ENCODE measurements at regions not wholly inside any gene's neighbourhood (a gene's known extent, or its start where the extent isn't known, plus 50 kb on each side); places are given as distances from the start of the nearest gene placed in this dataset.
A peak's percentile ranks its signal among the peaks of the same experiment; 100 is the strongest.

DNA sequence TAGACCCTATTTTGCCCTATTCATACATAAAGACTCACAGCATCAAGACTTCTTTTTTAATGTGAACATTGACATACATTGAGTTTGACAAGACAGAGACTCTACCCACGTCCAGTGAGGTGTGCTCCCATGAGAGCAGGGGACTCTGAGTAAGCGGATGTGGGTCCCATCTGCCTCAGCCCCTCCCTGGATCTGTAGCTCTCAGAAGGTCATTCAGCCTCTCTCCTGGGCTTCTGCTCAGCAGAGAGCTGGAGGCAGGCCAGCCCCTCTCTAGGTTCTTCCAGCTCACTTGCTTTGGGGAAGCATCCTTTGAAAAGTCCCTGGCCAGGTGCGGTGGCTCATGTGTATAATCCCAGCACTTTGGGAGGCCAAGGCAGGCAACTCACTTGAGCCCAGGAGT lies 146.9 kb upstream of the ZMIZ1 start:
- DNase-seq: no peak

DNA sequence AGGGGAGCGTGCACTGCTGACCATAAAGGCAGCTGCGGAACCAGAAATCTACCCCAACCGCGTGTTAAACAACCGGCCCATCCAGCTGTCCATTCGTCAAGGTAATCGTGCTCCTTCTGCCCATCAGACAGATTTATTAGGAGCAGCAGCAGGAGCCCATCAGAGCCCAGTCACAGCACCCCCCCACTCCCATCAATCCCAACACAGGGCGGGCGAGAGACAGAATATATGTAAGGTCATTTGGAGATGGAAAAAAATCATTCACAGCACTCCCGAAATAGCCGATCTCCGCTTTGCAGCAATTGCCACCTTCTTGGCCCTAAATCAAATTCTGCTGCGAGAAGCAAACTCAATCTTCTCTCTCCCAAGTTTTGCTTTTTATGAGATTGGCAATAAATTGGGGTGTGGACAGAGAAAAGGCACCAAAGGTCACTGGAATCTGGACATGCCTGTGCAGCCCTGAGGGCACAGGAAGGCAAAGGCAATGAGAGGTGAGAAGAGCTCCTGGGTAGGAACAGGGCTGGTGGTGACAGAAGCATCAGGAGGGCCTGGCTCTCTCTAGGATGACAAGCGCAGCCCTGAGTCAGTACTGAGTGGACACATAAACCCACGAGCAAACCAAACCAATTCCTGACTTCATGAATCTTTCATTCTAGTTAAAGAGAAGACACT lies 145.0 kb upstream of the ZMIZ1 start:
- DNase-seq: no peak

DNA sequence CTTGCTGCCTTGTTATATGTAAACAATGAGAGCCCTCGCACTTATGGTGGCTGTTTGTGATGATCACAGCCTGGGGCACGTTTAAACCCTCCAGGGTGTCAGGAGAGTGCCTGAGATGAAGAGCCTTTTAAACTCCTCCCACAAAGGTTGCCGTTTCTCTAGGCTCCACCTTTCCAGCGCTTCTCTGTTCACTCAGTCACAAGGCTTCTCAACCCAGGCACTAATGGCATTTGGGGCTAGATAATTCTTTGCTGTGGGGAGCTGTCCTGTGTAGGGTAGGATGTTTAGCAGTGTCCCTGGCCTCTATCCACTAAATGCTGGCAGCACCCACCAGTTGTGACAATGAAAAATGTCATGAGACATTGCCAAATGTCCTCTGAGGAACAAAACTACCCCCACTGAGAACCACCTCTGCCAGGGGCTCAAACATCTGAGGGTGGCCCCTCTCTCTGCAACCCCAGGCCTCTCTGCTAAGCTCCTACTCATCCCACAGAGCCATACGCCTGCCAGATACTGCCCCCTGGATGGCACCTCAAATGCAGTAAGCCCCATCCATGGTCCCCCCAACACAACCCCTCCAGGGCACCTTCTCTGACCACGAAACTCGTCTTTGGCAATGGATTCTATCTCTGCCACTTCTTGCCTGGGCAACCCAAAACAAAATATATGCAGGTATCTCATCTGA lies 144.3 kb upstream of the ZMIZ1 start:
- DNase-seq: no peak

DNA sequence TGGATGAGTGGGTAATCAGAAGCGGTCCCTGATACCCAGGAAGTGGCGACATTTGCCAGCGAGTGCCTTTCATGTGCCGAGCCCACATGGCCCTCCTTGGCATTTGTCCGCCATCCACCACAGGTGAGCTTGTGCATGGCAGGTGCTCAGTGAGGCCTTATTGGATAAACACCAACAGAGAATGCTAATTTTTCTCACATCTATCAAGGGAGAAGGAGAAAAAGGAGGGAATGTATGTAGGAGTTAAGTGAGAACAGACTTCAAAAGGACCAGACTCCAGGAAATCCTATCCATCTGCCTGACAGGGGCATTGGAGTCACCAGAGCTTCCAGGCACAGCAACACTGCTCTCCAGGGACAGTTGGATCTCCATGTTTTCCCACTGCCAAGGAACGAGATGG lies 143.5 kb upstream of the ZMIZ1 start:
- DNase-seq: no peak

DNA sequence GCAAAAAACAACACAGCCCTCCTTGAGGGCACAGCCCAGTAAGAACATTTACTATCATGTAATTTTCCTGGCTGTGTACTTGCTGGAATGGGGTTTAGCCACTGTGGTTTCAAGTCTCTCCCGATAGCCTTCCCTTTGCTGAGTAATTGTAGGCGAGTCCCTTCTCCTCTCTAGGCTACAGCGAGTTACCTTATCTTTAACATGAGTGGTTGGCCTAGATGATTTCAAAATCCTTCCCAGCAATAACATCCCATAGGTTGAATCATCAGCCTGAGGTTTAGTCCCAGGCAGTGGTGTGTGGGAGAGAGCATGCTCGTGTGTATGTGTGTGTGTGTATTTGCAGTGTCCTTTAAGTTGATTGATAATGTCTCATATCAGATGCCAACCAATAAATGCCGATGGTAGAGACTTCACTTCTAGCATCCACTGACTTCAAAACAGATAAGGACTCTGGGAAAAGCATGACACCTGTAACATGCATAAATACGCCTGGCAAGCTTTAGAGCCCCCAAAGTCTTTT lies 142.9 kb upstream of the ZMIZ1 start:
- no peak for DNase-seq

DNA sequence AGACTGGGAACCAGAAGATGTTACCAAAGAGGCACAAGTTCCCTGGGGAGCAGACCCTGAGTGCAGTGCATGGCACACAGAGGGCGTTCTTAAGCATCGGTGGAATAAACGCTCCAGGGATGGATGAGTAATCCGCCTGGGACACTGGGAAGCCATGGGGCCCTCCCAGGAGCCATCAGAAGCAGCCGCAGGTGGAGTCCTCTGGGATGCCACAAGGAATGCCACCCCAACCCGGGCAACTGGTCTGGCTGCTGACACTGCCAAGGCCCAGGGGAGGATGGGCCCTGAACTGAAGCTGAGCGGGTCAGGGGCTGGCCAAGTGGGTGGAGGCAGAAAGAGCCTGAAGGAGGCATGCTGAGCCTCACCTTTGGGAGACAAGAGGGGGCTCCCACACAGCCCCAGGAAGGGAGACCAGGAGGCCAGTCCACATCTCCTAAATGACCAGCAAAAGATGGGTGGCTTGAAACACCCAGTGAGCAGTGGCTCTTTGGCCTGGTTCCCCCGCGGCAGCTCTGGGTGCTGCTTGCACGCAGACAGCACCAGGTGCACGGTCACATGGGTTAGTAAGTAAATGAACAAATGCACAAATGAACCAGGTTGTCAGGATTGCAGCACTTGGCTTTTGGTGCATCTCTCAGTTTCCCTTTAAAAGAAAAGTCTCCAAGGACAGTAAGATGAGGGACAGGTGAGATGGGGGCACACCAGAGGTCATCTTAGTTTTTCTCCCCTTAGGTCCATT lies 141.3 kb upstream of the ZMIZ1 start:
- no peak for DNase-seq

DNA sequence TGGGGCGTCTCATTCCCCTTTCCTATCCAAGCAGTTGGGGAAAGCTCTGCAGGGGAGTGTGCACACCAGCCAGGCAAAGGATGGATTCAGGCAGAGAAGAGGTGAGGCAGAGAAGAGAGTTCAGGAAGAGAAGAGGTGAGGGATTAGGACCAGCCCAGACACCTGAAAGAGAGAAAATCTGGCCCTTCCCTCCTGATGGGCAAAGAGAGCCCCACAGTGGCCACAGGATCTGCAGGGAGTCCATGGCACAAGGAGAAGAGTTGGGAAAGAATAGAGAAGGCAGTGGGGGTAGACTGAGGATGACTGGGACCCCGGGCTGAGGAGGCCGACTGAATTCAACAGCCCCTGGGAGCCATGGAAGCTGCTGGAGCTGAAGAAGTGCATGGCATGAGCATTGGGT lies 140.4 kb upstream of the ZMIZ1 start:
- DNase-seq: no peak

DNA sequence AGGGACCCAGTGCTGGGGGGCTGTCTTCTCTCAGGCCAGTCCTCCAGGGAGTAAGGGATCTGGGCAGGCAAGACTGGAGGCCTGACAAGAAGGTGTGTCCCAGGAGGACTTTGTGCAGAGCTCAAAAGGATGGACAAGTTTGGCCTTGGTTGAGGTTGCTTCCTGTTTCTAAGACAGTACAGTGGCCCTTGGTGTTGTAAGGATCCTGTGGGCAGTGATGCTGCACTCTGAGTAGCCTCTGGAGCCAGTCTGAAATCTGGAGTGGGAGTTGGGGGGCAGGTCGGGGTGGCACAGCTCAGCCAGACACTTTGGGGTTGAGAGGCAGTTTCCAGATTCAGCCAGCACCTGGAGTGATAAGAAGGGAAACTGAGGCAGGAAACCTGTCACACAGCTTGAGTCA lies 139.2 kb upstream of the ZMIZ1 start:
- DNase-seq: no peak

DNA sequence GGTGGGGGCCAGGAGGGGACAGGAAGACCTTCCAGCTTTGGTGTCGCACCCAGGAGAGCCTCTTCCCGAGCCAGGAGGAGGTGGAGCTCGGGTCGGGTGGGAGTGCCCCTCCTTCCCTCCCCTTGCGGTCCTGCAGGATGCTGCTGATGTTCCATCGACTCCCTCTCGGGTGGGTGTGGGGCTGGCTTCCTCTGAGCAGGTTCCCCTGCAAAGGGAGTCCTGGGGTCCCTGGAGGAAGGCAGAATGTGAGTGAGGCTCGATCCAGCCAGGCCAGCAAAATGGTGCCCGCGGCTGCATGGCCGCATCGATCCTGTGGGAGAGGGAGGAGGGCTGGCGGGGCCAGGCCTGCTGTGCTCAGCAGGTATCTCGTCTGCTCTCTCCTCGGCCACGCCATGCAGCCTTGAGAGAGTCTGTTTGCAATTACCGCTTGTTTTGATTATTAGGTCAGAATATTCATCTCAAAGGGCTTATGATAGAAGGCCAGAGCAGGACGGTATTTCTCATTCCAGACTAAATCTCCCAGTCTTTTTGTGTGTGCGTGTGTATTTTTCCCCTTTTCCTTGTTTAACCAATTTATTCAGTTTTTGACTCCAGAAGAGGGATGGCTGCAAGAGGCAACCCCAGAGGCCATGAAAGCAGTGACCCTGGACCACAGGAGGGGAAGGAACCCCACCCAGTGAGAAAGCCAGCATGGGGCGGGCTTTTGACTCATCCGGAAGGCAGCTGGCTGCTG lies 137.3 kb upstream of the ZMIZ1 start:
- no peak for DNase-seq

DNA sequence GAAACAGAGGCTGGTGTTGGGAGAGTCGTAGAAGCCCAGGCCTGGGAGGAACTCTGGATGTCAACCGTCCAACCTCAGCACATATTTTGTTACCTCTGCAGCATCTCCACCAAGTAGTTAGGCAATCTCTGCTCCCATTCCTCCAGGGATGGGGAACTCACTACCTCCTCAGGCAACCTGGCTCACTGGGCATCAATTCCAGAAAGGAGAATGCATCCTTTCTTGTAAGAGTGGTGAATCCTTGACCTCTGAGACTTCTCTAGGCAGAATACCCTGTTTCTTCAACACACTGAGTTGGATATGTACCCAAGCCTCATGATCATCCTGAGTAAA lies 136.7 kb upstream of the ZMIZ1 start:
- no peak for DNase-seq

DNA sequence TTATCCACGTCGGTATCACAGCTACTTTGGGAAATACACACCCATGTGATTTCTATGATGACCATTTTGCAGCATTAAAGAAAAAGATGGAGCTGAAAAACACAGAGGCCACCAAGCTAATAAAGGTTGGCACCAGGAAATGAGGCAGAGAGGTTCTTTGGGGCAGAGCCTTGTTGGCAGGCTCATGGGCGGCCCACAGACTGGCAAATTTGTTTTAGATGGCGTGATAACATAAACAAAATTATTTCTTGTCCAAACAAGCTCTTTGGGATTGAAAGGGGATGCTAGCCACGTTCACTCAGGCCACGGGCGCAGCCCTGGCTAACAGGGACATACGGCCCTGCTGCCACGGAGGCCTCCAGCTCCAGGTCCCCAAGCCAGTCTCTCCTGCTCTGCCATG lies 135.9 kb upstream of the ZMIZ1 start:
- no peak for DNase-seq

DNA sequence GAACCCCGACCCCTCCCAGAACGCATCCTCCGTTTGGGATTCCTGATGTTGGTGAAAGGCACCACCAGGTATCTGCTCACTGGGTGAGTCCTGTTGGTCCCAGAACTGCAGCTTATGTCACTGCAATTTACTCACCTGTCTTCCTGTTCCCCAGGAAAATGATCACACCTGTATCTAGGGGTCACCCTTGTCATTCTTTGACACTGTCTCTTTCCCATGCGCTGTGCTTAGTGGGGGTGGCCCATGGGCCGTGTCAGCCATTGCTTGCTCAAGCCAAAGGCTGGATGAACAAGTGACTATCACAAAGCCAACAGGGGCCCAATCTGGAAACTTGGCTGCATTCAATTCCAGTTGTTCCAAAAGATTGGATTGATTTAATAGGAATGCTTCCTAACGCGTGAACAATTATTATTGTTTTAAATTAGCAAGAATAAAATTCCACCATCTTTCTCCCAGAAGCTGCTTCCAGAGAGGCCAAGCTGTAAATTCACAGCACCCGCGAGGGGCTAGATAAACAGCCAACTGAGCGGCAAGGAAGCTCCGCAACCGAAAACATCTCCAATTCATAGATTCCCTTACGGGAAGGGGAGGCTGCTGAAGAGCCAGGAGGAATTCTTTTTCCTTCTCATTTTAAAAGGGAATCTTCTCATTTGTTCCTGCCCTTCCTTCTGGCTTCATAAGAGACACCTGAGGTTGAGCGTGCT lies 134.8 kb upstream of the ZMIZ1 start:
- no peak for DNase-seq

DNA sequence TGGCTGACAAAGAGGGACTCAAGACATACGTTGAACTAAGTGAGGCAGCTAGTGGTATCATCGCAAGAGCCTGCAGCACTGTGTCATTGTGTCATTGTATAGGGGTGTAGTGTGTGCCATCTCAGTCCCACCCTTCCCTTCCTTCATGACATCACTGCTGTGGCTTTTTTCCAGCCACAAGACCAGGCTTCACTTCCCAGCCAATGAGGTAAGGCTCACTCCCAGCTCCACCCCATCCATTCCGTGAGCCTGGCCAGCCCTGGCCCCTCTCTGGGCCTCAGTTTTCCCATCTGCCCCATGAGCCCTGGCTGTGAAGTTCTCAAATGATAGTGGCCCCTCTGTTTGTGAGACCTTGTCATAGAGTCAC lies 134.3 kb upstream of the ZMIZ1 start:
- DNase-seq: no peak

DNA sequence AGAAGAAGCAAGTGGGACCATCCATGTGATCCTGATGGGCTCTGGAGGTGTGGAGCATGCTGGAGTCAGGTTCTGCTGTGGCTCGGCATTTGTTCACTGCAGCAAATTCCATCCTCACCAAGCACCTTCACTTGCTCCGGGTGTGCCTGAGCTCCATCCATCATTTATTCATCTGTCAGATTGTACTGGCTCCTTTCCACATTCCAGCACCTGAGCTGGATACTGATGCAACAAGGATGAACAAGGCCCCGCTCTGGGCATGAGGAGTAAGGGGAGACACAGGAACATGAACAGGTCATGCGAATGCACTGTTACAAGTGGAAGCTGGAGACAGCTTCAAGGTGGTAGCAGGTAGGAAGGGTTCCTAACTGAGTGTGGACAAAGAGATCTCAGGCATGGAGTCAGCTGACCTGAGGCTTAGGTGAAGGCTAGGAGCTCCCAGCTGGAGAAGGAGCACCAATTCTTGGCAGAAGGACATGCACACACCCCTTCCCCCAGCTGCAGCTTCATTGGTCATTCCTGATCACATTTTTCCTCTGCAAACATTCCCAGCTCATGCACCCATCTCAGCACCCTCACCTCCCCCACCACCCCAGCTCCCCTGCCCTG lies 133.7 kb upstream of the ZMIZ1 start:
- DNase-seq: no peak

DNA sequence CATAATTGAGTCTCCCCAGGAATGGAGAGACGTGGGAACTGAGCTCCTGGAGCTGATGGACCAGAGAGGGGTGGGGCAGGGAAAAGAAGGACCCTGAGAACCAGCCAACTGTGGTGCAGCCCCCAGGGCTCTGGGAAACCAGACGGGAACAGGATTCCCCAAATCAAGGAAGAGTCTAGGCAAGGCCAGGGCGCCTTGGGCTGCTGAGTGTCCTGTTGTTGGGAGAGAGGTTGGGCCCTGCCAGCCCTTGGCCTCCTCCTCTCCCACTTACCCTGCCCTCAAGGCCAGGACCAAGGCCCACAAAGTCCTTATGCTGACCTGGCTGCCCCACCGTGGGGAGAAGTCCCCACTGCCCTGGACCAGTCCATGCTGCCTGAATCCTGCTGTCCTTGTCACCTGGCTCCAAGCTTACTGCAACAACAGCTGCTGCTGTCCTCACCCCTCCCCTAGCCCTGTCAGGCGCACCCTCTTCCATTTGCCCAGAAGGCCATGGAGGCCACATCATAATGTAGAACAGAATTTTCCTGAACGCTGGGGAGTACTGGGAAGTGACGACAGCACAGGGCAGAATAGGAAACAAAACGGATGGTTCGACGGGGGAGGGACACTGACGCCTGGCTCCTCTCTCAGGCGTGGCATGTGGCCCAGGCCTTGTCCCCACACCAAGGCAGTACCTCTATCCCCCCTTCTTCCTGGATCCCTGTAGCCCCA lies 132.9 kb upstream of the ZMIZ1 start:
- no peak for DNase-seq

DNA sequence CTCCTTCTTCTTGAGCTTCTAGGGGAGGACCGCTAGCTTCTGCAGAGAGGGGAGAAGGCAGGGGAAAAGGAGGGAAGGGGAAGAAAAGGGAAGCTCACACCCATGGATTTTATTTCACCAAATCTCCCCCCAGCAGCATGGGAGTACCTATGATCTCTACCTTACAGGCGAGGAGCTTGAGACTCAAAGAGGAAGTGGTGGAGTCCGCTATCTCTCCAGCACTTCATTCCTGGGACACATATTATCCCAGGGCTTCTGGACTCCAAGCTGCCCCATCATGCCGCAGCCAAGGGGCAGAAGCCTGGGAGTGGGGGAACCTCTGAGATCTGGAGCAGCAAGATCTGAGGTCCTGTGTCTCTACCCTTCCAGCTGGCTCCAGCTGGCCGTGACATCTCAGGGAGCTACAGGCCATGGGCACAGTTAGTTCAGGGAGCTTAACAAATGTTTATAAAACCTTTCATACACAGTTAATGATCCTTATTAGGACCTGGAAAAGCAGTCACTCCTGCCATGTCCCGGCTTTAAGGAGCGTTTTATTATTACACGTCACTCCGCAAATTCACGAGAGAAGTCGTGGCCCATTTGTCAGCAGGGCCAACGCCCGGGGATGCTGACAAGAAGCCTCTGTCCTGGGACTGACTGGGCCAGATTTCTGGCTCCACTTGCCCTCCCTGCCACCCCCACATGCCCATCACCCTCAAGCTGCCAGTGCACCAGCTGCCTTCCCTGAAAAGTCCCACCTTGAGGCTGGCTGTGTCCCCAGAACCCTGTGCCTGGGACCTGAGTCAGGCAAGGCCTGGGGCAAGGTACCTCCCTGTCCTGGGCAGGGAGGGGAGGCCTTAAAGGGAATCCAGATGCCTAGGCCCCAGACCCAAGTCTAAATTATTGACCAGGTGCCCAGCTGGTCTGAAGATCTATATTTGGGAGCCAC lies 132.1 kb upstream of the ZMIZ1 start:
- DNase-seq: no peak

DNA sequence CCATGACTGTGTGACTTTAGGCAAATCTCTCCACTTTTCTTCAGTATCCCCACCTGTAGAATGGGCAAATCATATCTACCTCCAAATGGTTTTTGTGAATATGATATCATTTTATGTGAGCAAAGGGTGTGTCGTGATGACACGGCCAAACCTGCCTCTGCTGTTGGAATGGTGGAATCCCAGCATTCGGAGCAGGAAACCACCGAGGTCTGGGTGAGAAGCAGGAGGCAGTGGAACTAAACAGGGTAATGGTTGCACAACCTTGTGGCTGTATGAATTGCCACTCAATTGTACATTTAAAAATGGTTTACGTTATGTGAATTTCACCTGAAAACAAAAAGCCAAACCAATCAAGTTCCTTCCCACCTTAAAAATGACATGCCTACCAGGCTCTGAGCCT lies 131.4 kb upstream of the ZMIZ1 start:
- no peak for DNase-seq

DNA sequence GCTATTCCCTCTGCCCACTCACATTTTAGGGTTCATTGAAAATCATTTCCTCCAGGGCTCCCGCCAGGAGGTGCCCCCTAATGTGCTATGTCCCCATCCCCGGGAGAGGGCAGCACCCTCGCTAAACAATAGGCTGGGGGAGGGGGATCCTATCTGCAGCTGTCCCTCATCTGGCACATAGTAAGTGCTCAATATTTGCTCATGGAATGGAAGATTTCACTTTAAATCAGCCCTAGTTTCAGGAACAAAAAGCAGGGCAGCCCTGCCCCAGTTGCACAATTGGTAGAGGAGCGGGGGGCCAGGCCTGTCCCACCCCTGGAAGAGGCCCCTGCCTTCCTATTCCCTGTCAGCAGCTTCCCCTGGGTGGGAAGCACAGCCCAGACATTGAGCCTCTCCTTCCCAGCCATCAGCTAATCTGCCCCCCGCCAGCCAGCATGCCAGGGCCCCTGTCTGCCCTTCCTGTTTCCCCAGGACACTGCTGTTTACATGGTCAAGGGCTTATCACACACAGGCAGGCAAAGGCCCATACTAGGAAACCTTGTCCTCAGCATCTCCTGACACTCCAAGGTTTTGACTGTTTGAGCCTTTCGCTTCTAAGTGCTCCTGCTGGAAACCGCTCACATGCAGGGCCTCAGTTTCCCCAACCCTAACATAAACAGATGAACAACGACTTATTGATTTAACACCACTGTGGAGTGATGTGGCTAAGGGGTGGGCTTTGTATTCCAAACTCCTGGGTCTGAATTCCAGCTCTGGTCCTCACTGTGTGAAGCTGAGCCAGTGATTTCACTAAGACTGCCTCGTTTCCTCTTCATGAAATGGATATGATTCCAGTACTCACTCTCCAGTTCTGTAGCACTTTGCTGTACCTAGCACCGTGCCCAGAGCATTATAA lies 130.7 kb upstream of the ZMIZ1 start:
- peak in 1 of 2 experiments; percentile 17 for DNase-seq

All from activated CD4-positive, alpha-beta T cell treated with anti-CD3 and anti-CD28 coated beads, Interleukin-2, amount 50 U/mL, for 48 hours (primary cell).